ENCODE measurements at regions not wholly inside any gene's neighbourhood (a gene's known extent, or its start where the extent isn't known, plus 50 kb on each side); places are given as distances from the start of the nearest gene placed in this dataset.

- TF ChIP-seq CTCF (IDR thresholded peaks at IDR 0.05; ENCODE audit: poor library complexity), result no peak
- TF ChIP-seq EZH2phosphoT487 (IDR thresholded peaks at IDR 0.05; ENCODE audit: low read depth, severe bottlenecking, unreplicated experiment), result no peak
- no peak for TF ChIP-seq EZH2 (IDR thresholded peaks at IDR 0.05; ENCODE audit: borderline replicate concordance)
These were observed 301.0 kb upstream of the GNAI1 start for GRCh38 chr7:79833616-79834015.

All from hepatocyte (in vitro differentiated cells).